HepG2 (cell line): ENCODE measurements at regions not wholly inside any gene's neighbourhood (a gene's known extent, or its start where the extent isn't known, plus 50 kb on each side); places are given as distances from the start of the nearest gene placed in this dataset.

Experiments
- ATAC-seq: fragments of 200-7000 bp; cut with Tn5 transposase; 3 replicates; pipeline ENCODE4 v1.9.1; 2020; ENCODE audit warnings: mild to moderate bottlenecking, moderate library complexity
- BruUV-seq: library from RNA; stranded (reverse); fragments of 400-500 nt; replicated peaks from 2 replicates; lab custom pipeline; 2021; lab: Mats Ljungman, UMichigan
- CTCF ChIA-PET: fragments of 300-600 bp; formaldehyde crosslinking; extraction: SDS; loops from one replicate; lab custom pipeline; 2021; ENCODE audit warnings: low total read pairs, inconsistent platforms, low intra/inter-chr PET ratio; lab: Yijun Ruan, JAX
- POLR2A ChIA-PET: fragments of 350-600 bp; sonication (Branson Sonifier 250); formaldehyde crosslinking; loops from one replicate; lab custom pipeline; 2020; ENCODE audit warnings: antibody characterized with exemption, inconsistent platforms; lab: Yijun Ruan, JAX
- DNase-seq: peaks from one replicate; pipeline ENCODE4 v3.0.0-alpha.2; 2015; ENCODE audit warnings: low spot score
- FAIRE-seq: peaks from 3 replicates; lab custom pipeline; 2011; peaks lifted over from hg19 to GRCh38; lab: Jason Lieb, UNC
- H2AFZ ChIP-seq: one replicate; pipeline ENCODE4 v1.6.1; 2011; ENCODE audit warnings: low read length, inconsistent platforms
- H3K27ac ChIP-seq: fragments of 300-600 bp; 3 replicates; pipeline ENCODE4 v1.8.0; 2011; ENCODE audit warnings: mixed run types, mild to moderate bottlenecking, mixed read lengths, low read length, inconsistent platforms; ENCODE audit not compliant: insufficient read depth; ENCODE audit errors: extremely low read length
- H3K27me3 ChIP-seq, 2 experiments: fragments of 200-600 bp in 1 of 2; 2 replicates in 1 of 2; 3 replicates in 1 of 2; pipeline versions ENCODE4 v1.6.0 to v1.8.0; 2011; ENCODE audit warnings: low read length in 2 of 2, mild to moderate bottlenecking in 2 of 2, moderate library complexity in 2 of 2, inconsistent platforms in 1 of 2; ENCODE audit not compliant: insufficient read depth in 2 of 2, control insufficient read depth in 1 of 2
- H3K36me3 ChIP-seq, 2 experiments: fragments of 200-600 bp in 1 of 2; replicated peaks in 1 of 2; 2 replicates in 1 of 2; 3 replicates in 1 of 2; pipeline versions ENCODE4 v1.5.1 to v1.8.0; 2011; ENCODE audit warnings: low read length in 2 of 2, inconsistent platforms in 1 of 2; ENCODE audit not compliant: insufficient read depth in 2 of 2, control insufficient read depth in 1 of 2
- H3K4me1 ChIP-seq: 2 replicates; pipeline ENCODE4 v1.5.1; 2012; ENCODE audit warnings: low read length, inconsistent platforms; ENCODE audit not compliant: insufficient read depth
- H3K4me2 ChIP-seq: 2 replicates; pipeline ENCODE4 v1.6.0; 2011; ENCODE audit warnings: low read depth, low read length, inconsistent platforms
- H3K4me3 ChIP-seq, 3 experiments: fragments of 200-600 bp in 1 of 3; sonication (generic), shearing (Covaris generic) in 1 of 3; replicated peaks in 1 of 3; 2 replicates each; pipeline ENCODE4 v1.5.1; 2011 to 2016; ENCODE audit warnings: low read length in 3 of 3, inconsistent platforms in 2 of 3, low read depth in 2 of 3, mild to moderate bottlenecking in 2 of 3, control low read depth in 1 of 3, mixed read lengths in 1 of 3; ENCODE audit not compliant: insufficient read depth in 1 of 3
- H3K79me2 ChIP-seq: one replicate; pipeline ENCODE4 v1.6.1; 2011; ENCODE audit warnings: low read length, inconsistent platforms; ENCODE audit not compliant: insufficient read depth
- H3K9ac ChIP-seq: 2 replicates; pipeline ENCODE4 v1.6.0; 2011; ENCODE audit warnings: mild to moderate bottlenecking, low read depth, low read length, inconsistent platforms; ENCODE audit not compliant: insufficient read depth
- H3K9me3 ChIP-seq: 2 replicates; pipeline ENCODE4 v1.5.1; 2012; ENCODE audit warnings: mild to moderate bottlenecking, low read length
- H4K20me1 ChIP-seq: 2 replicates; pipeline ENCODE4 v1.6.0; 2011; ENCODE audit warnings: inconsistent platforms, mild to moderate bottlenecking, low read length, moderate library complexity; ENCODE audit not compliant: insufficient read depth
- ATAD3A ChIP-seq: sonication (generic); formaldehyde crosslinking; IDR thresholded peaks from 2 replicates; pipeline ENCODE4 v1.4.0; 2020; ENCODE audit warnings: missing genetic modification reagents
- EEA1 ChIP-seq: sonication (generic); formaldehyde crosslinking; IDR thresholded peaks from 2 replicates; pipeline ENCODE4 v1.5.1; 2020; ENCODE audit warnings: mild to moderate bottlenecking, missing genetic modification reagents, borderline replicate concordance
- IRF2 ChIP-seq: IDR thresholded peaks from 2 replicates; pipeline ENCODE4 v1.6.1; 2018; ENCODE audit warnings: missing genetic modification reagents, missing compliant biosample characterization
- JUND ChIP-seq: sonication (generic); formaldehyde crosslinking; IDR thresholded peaks from 2 replicates; pipeline ENCODE4 v1.8.0; 2022; ENCODE audit warnings: mild to moderate bottlenecking, missing genetic modification reagents
- KDM1A ChIP-seq: IDR thresholded peaks from 2 replicates; pipeline ENCODE4 v1.6.1; 2016; ENCODE audit warnings: missing compliant biosample characterization
- MIER2 ChIP-seq: IDR thresholded peaks from 2 replicates; pipeline ENCODE4 v1.6.1; 2016; ENCODE audit warnings: missing biosample characterization, missing genetic modification reagents
- PCBP1 ChIP-seq: fragments of 200-400 bp; formaldehyde crosslinking; IDR thresholded peaks from 2 replicates; pipeline ENCODE4 v1.6.1; 2017; ENCODE audit warnings: mild to moderate bottlenecking, low read depth, low read length, borderline replicate concordance
- PRPF4 ChIP-seq: fragments of 200-400 bp; formaldehyde crosslinking; IDR thresholded peaks from 2 replicates; pipeline ENCODE4 v1.6.1; 2016; ENCODE audit warnings: low read length, low read depth; ENCODE audit not compliant: poor library complexity, severe bottlenecking
- SMAD9 ChIP-seq: sonication (generic); formaldehyde crosslinking; IDR thresholded peaks from 2 replicates; pipeline ENCODE4 v1.5.1; 2020; ENCODE audit warnings: mild to moderate bottlenecking, missing genetic modification reagents
- SRSF1 ChIP-seq: fragments of 200-400 bp; formaldehyde crosslinking; optimal IDR thresholded peaks from 2 replicates; pipeline ENCODE3; 2017; ENCODE audit warnings: mild to moderate bottlenecking, low read depth, low read length, moderate library complexity
- SYNCRIP ChIP-seq: fragments of 200-400 bp; formaldehyde crosslinking; IDR thresholded peaks from 2 replicates; pipeline ENCODE4 v1.6.1; 2018; ENCODE audit warnings: mild to moderate bottlenecking, low read depth, low read length; ENCODE audit not compliant: insufficient read depth
- ZNF260 ChIP-seq: sonication (generic); formaldehyde crosslinking; IDR thresholded peaks from 2 replicates; pipeline ENCODE4 v1.4.0; 2020; ENCODE audit warnings: missing genetic modification reagents, low read depth, mild to moderate bottlenecking, borderline replicate concordance
- ZNF468 ChIP-seq: sonication (generic); formaldehyde crosslinking; IDR thresholded peaks from 2 replicates; pipeline ENCODE4 v1.8.0; 2022; ENCODE audit warnings: mild to moderate bottlenecking, moderate library complexity, missing genetic modification reagents
- ZNF567 ChIP-seq: sonication (generic); formaldehyde crosslinking; IDR thresholded peaks from 2 replicates; pipeline ENCODE4 v1.8.1; 2023; ENCODE audit warnings: mild to moderate bottlenecking, missing genetic modification reagents, borderline replicate concordance
- ZNF782 ChIP-seq: sonication (generic); formaldehyde crosslinking; IDR thresholded peaks from 2 replicates; pipeline ENCODE4 v1.4.0; 2020; ENCODE audit warnings: missing genetic modification reagents, mild to moderate bottlenecking, borderline replicate concordance
- WGBS: methylation state at CpG from one replicate; pipeline ENCODE4 v1.1.6; 2017; ENCODE audit warnings: low lambda C conversion rate; 5-methylcytosine and 5-hydroxymethylcytosine counted together
- in situ Hi-C: cut with HindIII; loops from 2 replicates; pipeline ENCODE4 v1.10.0; 2017; ENCODE audit warnings: low pct_unique_long_range_greater_than_20kb; ENCODE audit not compliant: extremely low pct_ligation_motif_present
- intact Hi-C: fragments of 100-400 bp; cut with micrococcal nuclease; formaldehyde crosslinking; loops from one replicate; pipeline ENCODE4 v1.10.0; 2022; ENCODE audit not compliant: unreplicated experiment
- TF ChIP-seq, protein P1 (sequence below): IDR thresholded peaks from 2 replicates; pipeline ENCODE4 v1.6.1; 2016; ENCODE audit warnings: missing compliant biosample characterization, missing genetic modification reagents, borderline replicate concordance
- TF ChIP-seq, protein P2 (sequence below): sonication (generic); formaldehyde crosslinking; IDR thresholded peaks from 2 replicates; pipeline ENCODE4 v1.5.1; 2020; ENCODE audit warnings: mild to moderate bottlenecking, missing genetic modification reagents

- CTCF ChIA-PET, result no interaction called here
- WGBS, result 8% methylated on average over 4 of the region's 4 CpGs
- in situ Hi-C loops, result no loop called here
These were observed 95.9 kb downstream of the MACIR start for GRCh38 chr5:103354446-103354845.

GRCh38 chr5:103353581-103353980 is 95.0 kb downstream of the MACIR start:
- ChIA-PET CTCF (no interaction called here), POLR2A (no interaction called here)
- in situ Hi-C loops (no loop called here), intact Hi-C loops (no loop called here)
- Histone ChIP-seq H3K27me3 (no peaks in the 10 kb centered on the region), H3K4me3 (no peak overlapping the region), H3K36me3 (no peaks in the 10 kb centered on the region), H3K4me1 (no peaks in the 10 kb centered on the region; the same call in 1 of the 2 replicates), H3K27ac (no peak overlapping the region), H3K9ac (no peak overlapping the region), H3K79me2 (no peaks in the 10 kb centered on the region), H4K20me1 (no peaks in the 10 kb centered on the region), H2AFZ (no peak overlapping the region), H3K9me3 (no peaks in the 10 kb centered on the region), H3K4me2 (no peak overlapping the region)
- no peak for FAIRE-seq
- 85% methylated on average over 1 of the region's 1 CpG for WGBS
- BruUV-seq, result no TSS peak
- ATAC-seq, result no peak
- DNase-seq, result no peak
- TF ChIP-seq, protein P1, sequence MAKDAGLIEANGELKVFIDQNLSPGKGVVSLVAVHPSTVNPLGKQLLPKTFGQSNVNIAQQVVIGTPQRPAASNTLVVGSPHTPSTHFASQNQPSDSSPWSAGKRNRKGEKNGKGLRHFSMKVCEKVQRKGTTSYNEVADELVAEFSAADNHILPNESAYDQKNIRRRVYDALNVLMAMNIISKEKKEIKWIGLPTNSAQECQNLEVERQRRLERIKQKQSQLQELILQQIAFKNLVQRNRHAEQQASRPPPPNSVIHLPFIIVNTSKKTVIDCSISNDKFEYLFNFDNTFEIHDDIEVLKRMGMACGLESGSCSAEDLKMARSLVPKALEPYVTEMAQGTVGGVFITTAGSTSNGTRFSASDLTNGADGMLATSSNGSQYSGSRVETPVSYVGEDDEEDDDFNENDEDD (CRISPR knock-in tag), result no peak
- no peak for TF ChIP-seq ZNF468
- no peak for TF ChIP-seq ZNF260 (CRISPR knock-in tag)
- TF ChIP-seq ATAD3A (CRISPR knock-in tag), result no peak
- no peak for TF ChIP-seq PRPF4
- TF ChIP-seq MIER2, result no peak
- no peak for TF ChIP-seq JUND
- TF ChIP-seq PCBP1, result no peak
- no peak for TF ChIP-seq SRSF1
- no peak for TF ChIP-seq ZNF567 (CRISPR knock-in tag)
- TF ChIP-seq SMAD9, result no peak
- no peak for TF ChIP-seq SYNCRIP
- no peak for TF ChIP-seq IRF2 (CRISPR knock-in tag)
- TF ChIP-seq EEA1 (CRISPR knock-in tag), result no peak
- TF ChIP-seq, protein P2, sequence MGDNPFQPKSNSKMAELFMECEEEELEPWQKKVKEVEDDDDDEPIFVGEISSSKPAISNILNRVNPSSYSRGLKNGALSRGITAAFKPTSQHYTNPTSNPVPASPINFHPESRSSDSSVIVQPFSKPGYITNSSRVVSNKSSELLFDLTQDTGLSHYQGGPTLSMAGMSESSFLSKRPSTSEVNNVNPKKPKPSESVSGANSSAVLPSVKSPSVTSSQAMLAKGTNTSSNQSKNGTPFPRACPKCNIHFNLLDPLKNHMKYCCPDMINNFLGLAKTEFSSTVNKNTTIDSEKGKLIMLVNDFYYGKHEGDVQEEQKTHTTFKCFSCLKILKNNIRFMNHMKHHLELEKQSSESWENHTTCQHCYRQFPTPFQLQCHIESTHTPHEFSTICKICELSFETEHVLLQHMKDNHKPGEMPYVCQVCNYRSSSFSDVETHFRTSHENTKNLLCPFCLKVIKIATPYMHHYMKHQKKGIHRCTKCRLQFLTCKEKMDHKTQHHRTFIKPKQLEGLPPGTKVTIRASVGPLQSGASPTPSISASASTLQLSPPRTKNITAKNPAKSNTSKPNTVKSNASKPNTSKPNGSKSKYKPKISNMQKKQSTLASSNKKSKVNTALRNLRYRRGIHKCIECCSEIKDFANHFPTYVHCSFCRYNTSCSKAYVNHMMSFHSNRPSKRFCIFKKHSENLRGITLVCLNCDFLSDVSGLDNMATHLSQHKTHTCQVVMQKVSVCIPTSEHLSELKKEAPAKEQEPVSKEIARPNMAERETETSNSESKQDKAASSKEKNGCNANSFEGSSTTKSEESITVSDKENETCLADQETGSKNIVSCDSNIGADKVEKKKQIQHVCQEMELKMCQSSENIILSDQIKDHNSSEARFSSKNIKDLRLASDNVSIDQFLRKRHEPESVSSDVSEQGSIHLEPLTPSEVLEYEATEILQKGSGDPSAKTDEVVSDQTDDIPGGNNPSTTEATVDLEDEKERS, result no peak

More at GRCh38 chr5:103354446-103354845, 95.9 kb downstream of the MACIR start:
- no peaks in the 10 kb centered on the region for H3K36me3 ChIP-seq
- H3K27ac ChIP-seq, result no peak overlapping the region
- H3K9ac ChIP-seq, result no peak overlapping the region
- intact Hi-C loops, result no loop called here
- ATAC-seq (no peak), FAIRE-seq (no peak), DNase-seq (no peak)
- POLR2A ChIA-PET, result no interaction called here
- no peaks in the 10 kb centered on the region for H3K27me3 ChIP-seq
- no peaks in the 10 kb centered on the region for H3K9me3 ChIP-seq
- H2AFZ ChIP-seq, result no peak overlapping the region
- BruUV-seq, result no TSS peak
- H4K20me1 ChIP-seq, result no peaks in the 10 kb centered on the region
- no peak overlapping the region for H3K4me3 ChIP-seq
- no peaks in the 10 kb centered on the region for H3K4me1 ChIP-seq
- no peaks in the 10 kb centered on the region for H3K79me2 ChIP-seq
- H3K4me2 ChIP-seq, result no peak overlapping the region
- TF ChIP-seq ZNF782 (no peak), KDM1A (CRISPR knock-in tag) (no peak)
